ENCODE measurements at regions not wholly inside any gene's neighbourhood (a gene's known extent, or its start where the extent isn't known, plus 50 kb on each side); places are given as distances from the start of the nearest gene placed in this dataset.

- DNase-seq (no peak), ATAC-seq (ENCODE audit: insufficient read depth, low read depth) (no peak)
- Histone ChIP-seq H4K20me1 (ENCODE audit: insufficient read depth, low read length) (no peaks in the 10 kb centered on the region), H3K4me2 (ENCODE audit: insufficient read depth, low read length) (no peak overlapping the region), H2AFZ (ENCODE audit: low read depth, low read length) (no peak overlapping the region), H3K9ac (ENCODE audit: low read depth, low read length) (no peak overlapping the region), H3K27ac (ENCODE audit: low read length) (no peak overlapping the region), H3K9me3 (ENCODE audit: insufficient read depth, low read length, severe bottlenecking) (no peaks in the 10 kb centered on the region), H3K36me3 (ENCODE audit: insufficient read depth, low read length) (no peaks in the 10 kb centered on the region), H3K4me3 (ENCODE audit: low read depth in 1 of 2, low read length in 2 of 2) (no peak overlapping the region), H3K27me3 (ENCODE audit: insufficient read depth, low read length, poor library complexity) (no peaks in the 10 kb centered on the region), H3K79me2 (ENCODE audit: insufficient read depth, low read length) (no peaks in the 10 kb centered on the region), H3K4me1 (ENCODE audit: insufficient read depth, low read length) (no peaks in the 10 kb centered on the region)
- TF ChIP-seq EZH2 (IDR thresholded peaks at IDR 0.05; ENCODE audit: borderline replicate concordance, low read depth, low read length, severe bottlenecking) = no peak
- TF ChIP-seq, protein P1, sequence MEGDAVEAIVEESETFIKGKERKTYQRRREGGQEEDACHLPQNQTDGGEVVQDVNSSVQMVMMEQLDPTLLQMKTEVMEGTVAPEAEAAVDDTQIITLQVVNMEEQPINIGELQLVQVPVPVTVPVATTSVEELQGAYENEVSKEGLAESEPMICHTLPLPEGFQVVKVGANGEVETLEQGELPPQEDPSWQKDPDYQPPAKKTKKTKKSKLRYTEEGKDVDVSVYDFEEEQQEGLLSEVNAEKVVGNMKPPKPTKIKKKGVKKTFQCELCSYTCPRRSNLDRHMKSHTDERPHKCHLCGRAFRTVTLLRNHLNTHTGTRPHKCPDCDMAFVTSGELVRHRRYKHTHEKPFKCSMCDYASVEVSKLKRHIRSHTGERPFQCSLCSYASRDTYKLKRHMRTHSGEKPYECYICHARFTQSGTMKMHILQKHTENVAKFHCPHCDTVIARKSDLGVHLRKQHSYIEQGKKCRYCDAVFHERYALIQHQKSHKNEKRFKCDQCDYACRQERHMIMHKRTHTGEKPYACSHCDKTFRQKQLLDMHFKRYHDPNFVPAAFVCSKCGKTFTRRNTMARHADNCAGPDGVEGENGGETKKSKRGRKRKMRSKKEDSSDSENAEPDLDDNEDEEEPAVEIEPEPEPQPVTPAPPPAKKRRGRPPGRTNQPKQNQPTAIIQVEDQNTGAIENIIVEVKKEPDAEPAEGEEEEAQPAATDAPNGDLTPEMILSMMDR (IDR thresholded peaks at IDR 0.05; ENCODE audit: borderline replicate concordance, extremely low read depth, low read length, poor library complexity, severe bottlenecking) = no peak
Measured at GRCh38 chr2:238564286-238564920, 137.7 kb downstream of the ASB1 start.

- Histone ChIP-seq H3K9me3 (ENCODE audit: insufficient read depth, low read length, severe bottlenecking) (no peaks in the 10 kb centered on the region), H4K20me1 (ENCODE audit: insufficient read depth, low read length) (no peaks in the 10 kb centered on the region), H3K36me3 (ENCODE audit: insufficient read depth, low read length) (no peaks in the 10 kb centered on the region), H3K4me1 (ENCODE audit: insufficient read depth, low read length) (no peaks in the 10 kb centered on the region), H3K4me3 (ENCODE audit: low read depth in 1 of 2, low read length in 2 of 2) (no peak overlapping the region), H3K9ac (ENCODE audit: low read depth, low read length) (no peak overlapping the region), H3K27me3 (ENCODE audit: insufficient read depth, low read length, poor library complexity) (no peaks in the 10 kb centered on the region), H3K79me2 (ENCODE audit: insufficient read depth, low read length) (no peaks in the 10 kb centered on the region), H3K4me2 (ENCODE audit: insufficient read depth, low read length) (no peak overlapping the region), H2AFZ (ENCODE audit: low read depth, low read length) (no peak overlapping the region), H3K27ac (ENCODE audit: low read length) (no peak overlapping the region)
- TF ChIP-seq EZH2 (IDR thresholded peaks at IDR 0.05; ENCODE audit: borderline replicate concordance, low read depth, low read length, severe bottlenecking) = no peak
- no peak for DNase-seq
- no peak for ATAC-seq (ENCODE audit: insufficient read depth, low read depth)
Measured at GRCh38 chr2:238565031-238565430, 138.3 kb downstream of the ASB1 start.

DNA sequence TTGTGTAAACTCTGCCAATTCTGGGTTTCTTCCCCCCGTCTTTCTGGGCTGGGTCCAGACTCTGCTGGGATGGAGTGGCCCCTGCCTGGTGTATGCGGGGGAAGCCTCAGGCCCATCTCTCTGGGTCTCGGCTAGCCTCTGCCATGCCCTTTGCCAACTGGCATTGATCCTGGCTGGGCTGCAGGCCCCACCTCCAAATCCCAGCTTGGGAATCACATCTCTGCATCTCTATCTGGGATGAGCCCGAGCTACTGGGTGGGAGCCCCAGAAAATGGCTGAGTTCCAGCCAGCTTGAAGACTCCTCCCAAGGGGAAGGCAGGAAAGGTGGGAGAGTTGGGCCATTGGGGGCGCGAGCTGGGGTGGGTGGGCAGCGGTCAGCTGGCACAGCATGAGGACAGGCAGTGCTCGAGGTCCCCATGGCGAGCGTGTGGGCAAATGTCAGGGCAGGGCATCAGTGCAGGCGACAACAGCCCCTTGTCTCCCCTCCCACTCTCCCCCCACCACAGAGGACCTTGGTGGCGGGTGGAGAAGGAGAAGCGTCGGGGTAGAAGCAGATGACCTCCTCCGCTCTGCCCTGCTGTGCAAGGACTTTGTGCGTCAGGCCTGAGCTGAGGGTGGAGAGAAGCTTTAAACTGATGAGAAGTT, 139.4 kb downstream of the ASB1 start:
- Histone ChIP-seq H3K4me2 (ENCODE audit: insufficient read depth, low read length) (no peak overlapping the region), H4K20me1 (ENCODE audit: insufficient read depth, low read length) (no peaks in the 10 kb centered on the region), H3K9me3 (ENCODE audit: insufficient read depth, low read length, severe bottlenecking) (no peaks in the 10 kb centered on the region), H3K79me2 (ENCODE audit: insufficient read depth, low read length) (no peaks in the 10 kb centered on the region), H3K4me3 (ENCODE audit: low read depth in 1 of 2, low read length in 2 of 2) (no peak overlapping the region), H3K36me3 (ENCODE audit: insufficient read depth, low read length) (no peaks in the 10 kb centered on the region), H2AFZ (ENCODE audit: low read depth, low read length) (no peak overlapping the region), H3K27ac (ENCODE audit: low read length) (no peak overlapping the region), H3K9ac (ENCODE audit: low read depth, low read length) (no peak overlapping the region), H3K4me1 (ENCODE audit: insufficient read depth, low read length) (no peaks in the 10 kb centered on the region), H3K27me3 (ENCODE audit: insufficient read depth, low read length, poor library complexity) (no peaks in the 10 kb centered on the region)
- DNase-seq = no peak
- TF ChIP-seq, protein P1 (IDR thresholded peaks at IDR 0.05; ENCODE audit: borderline replicate concordance, extremely low read depth, low read length, poor library complexity, severe bottlenecking) = no peak
- no peak for TF ChIP-seq EZH2 (IDR thresholded peaks at IDR 0.05; ENCODE audit: borderline replicate concordance, low read depth, low read length, severe bottlenecking)
- no peak for ATAC-seq (ENCODE audit: insufficient read depth, low read depth)

- DNase-seq = no peak
- Histone ChIP-seq H3K4me3 (ENCODE audit: low read depth in 1 of 2, low read length in 2 of 2) (no peak overlapping the region), H3K4me1 (ENCODE audit: insufficient read depth, low read length) (no peaks in the 10 kb centered on the region), H3K79me2 (ENCODE audit: insufficient read depth, low read length) (no peaks in the 10 kb centered on the region), H3K36me3 (ENCODE audit: insufficient read depth, low read length) (no peaks in the 10 kb centered on the region), H3K27ac (ENCODE audit: low read length) (no peak overlapping the region), H3K27me3 (ENCODE audit: insufficient read depth, low read length, poor library complexity) (no peaks in the 10 kb centered on the region), H3K9me3 (ENCODE audit: insufficient read depth, low read length, severe bottlenecking) (no peaks in the 10 kb centered on the region), H4K20me1 (ENCODE audit: insufficient read depth, low read length) (no peaks in the 10 kb centered on the region), H3K4me2 (ENCODE audit: insufficient read depth, low read length) (no peak overlapping the region), H3K9ac (ENCODE audit: low read depth, low read length) (no peak overlapping the region), H2AFZ (ENCODE audit: low read depth, low read length) (no peak overlapping the region)
- no peak for ATAC-seq (ENCODE audit: insufficient read depth, low read depth)
- TF ChIP-seq, protein P1 (IDR thresholded peaks at IDR 0.05; ENCODE audit: borderline replicate concordance, extremely low read depth, low read length, poor library complexity, severe bottlenecking) = no peak
- no peak for TF ChIP-seq EZH2 (IDR thresholded peaks at IDR 0.05; ENCODE audit: borderline replicate concordance, low read depth, low read length, severe bottlenecking)
Measured at GRCh38 chr2:238567067-238567855, 140.5 kb downstream of the ASB1 start.

Measured in DND-41 (cell line).